HG02870 (cell line): ENCODE measurements at regions not wholly inside any gene's neighbourhood (a gene's known extent, or its start where the extent isn't known, plus 50 kb on each side); places are given as distances from the start of the nearest gene placed in this dataset.

Experiments used
- ATAC-seq: cut with Tn5 transposase; IDR thresholded peaks from one replicate; pipeline ENCODE4 v1.9.1; 2021; ENCODE audit warnings: mild to moderate bottlenecking, moderate library complexity; ENCODE audit not compliant: unreplicated experiment

GRCh38 chr3:22106213-22106896, 355.3 kb upstream of the ZNF385D start:
- no peak for ATAC-seq

- no peak for ATAC-seq
These were observed 360.2 kb upstream of the ZNF385D start for GRCh38 chr3:22111226-22111625.

GRCh38 chr3:22113453-22113852, 362.4 kb upstream of the ZNF385D start:
- no peak for ATAC-seq

DNA sequence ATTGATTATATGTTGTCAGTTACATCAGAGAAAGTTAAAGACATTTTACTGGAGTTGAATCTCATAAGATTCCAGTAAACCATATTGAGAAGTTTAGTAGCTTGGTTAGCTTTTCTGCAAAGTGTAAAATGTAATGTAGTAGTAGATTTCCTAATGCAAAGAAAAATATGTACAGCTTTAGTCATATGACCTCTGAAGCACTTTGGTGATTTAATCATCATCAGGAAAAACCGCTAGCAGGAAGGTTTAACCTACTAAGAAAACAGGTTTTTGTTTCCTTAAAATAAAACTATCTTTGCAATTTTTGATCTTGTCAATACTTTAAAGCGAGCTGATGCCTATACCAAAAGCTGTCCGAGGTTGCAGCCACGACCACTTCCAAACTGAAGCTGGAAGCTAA, 364.6 kb upstream of the ZNF385D start:
- no peak for ATAC-seq

- ATAC-seq, result no peak
These were observed 366.1 kb upstream of the ZNF385D start for GRCh38 chr3:22117091-22117490.

DNA sequence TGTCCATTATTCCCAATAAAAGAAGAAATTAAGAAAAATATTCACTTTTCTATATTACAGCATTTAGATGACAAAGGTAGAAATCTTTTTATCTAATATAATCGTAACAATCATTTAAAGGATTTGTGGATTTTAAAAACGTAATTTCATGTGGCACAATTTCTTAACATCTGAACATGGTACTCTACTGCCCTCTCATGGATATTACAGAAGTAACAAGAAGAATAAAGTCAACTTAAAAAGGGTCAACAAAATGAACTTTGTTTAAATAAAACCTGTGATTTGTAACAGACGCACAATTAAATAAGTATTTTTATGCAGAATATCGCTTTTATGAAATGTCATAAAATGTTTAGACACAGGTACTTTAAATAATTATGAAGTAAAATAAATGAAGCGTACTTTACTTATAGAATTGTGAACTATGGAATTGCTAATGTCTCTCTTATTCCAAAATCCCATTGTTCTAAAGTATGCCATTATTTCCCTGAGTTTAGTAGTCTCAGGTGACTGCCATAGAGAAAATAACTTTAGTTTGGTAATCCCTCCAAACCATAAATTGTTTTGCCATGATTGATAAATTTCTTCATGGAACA, 366.8 kb upstream of the ZNF385D start:
- ATAC-seq, result no peak

DNA sequence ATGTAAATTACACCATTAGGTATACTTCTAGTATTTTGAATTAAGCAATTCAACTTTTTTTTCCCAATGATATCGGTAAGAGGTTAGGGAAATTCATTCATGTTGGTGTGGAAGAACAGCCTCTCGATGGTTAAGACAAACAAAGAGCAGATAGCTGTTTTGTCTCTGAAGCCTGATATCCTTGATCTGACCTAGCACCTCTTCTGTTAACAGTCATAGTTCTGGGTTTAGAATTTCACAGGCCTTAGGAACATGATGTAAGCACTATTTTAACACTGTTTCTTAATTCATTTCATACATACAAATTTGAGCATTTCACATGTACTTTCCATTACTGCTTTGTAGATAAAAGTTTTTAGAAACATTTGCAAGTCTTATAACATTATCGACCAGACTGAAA, 367.5 kb upstream of the ZNF385D start:
- no peak for ATAC-seq

- ATAC-seq, result no peak
These were observed 370.2 kb upstream of the ZNF385D start for GRCh38 chr3:22121068-22121701.

- ATAC-seq, result peak; percentile 89
These were observed 371.6 kb upstream of the ZNF385D start for GRCh38 chr3:22122567-22122966.

- ATAC-seq, result no peak
These were observed 378.1 kb upstream of the ZNF385D start for GRCh38 chr3:22129101-22129500.

DNA sequence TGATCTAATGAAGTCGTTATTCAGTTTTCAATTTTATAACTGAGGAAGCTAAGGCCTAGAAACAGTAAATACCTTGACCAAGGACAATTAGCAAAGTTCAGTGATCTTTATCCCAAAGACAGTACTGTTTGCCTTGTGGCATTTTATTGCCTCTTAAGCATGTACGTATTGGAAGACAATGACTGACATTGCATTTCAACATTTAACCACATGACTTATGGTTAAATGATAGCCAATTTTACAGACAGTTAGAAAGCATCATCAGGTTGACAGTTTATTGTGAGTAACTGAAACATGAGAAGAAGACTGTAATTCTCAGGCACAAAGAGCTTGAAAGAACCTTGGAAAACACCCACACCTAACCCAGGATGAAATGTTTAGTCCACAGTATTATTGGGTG, 390.8 kb upstream of the ZNF385D start:
- no peak for ATAC-seq

GRCh38 chr3:22147161-22147560, 396.2 kb upstream of the ZNF385D start:
- no peak for ATAC-seq

DNA sequence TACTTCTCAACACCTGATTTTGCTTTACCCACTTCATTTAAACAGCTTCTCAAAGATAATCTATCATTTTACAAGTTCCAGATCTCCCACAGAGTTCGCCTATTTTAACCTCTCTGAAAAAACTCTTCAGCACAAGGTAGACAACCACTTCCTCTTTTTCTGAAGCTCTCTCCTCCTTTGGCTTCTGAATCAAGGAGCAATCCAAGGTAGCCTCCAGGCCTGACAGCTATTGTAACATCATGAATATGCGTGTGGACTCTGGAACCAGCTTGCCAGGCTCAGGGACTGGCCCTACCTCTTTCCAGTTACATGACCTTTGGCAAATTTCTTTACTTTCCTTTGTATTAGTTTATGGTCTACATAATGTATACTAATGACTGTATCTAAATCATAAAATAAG, 405.9 kb upstream of the ZNF385D start:
- no peak for ATAC-seq

DNA sequence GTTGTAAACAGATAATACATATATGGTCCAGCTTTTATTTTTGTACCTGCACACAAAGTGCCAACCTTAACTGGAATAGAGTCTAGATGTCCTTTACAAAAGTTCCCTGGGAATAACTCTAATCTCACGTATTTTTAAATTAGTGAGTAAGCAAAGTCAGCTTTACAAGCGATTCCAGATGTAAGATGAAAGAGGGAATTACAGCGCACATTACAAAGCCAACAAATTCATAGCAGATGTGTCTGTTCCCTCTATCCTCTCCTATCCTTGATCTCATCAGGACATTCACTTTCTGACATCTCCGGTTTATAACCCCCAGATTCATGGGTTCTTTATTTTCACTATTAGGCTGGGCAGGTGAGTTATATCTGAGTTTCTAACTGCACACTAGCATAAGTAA, 406.8 kb upstream of the ZNF385D start:
- no peak for ATAC-seq

DNA sequence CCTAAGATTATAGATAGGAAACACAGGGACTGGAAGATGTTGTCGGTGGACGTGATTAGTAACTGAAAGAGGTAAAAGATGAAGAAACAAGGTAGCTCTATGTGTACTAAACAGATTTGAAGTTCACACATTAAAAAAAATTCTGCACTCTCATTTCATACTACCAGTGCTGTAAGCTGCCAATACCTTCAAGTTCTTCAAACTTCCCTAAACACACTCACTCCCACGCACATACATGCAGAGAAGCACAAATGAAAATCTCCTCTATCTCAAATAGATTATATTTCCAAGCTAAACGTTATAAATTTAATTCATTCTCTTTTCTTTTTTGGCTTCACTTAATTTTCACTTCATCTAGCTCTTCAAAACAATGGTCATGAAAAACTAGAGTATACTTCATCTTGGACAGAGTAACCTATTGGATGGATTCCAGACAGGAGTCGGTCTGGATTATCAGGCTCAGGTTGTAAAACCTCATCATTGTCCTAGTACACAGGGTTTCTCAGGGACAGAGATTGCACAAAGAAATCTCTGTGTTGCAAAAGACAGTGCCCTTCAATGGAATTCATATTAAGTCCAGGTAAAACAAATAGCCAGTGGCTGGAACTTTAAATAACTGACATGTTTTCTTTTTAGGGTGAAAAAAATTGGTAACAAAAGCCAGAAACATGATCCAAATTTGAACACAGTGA, 408.1 kb upstream of the ZNF385D start:
- no peak for ATAC-seq

DNA sequence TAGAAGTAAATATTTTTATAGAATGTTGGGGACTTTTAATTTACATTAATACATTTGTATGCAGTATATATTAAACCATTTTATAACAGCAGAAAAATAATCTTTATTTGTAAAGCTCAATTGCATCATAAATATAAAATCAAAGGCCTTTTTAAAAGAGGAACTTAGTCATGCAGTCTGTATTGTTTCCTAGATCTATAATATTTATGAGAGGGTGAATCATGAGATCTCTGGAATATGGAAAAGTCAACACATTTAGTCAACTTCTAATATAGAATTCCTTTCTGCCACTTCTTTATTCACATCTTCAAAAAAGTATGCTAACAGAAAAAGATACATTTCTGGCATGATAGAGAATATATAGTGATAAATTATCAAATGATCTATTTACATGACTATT, 410.3 kb upstream of the ZNF385D start:
- ATAC-seq, result no peak

DNA sequence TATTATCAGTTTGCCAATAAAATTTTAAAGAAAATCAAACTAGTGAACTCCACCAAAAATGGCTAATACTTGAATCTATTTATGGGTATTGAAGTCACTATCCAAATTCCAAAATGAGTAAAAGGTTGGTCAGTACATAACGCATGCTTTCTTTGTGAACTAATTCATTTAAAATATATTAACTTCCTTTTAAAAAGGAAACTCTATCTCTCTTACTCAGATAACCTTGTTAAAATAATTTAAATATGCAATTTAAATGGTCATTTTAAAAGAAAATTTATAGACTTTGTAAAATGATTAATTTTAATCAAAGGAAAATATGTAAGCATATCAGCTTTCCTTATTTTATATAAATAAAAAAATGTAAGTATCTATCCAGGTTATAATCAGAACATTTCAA, 419.4 kb upstream of the ZNF385D start:
- ATAC-seq, result no peak

GRCh38 chr3:22172964-22173363, 422.0 kb upstream of the ZNF385D start:
- no peak for ATAC-seq

- no peak for ATAC-seq
These were observed 424.9 kb upstream of the ZNF385D start for GRCh38 chr3:22175947-22176346.

- no peak for ATAC-seq
These were observed 425.9 kb upstream of the ZNF385D start for GRCh38 chr3:22176911-22177310.

DNA sequence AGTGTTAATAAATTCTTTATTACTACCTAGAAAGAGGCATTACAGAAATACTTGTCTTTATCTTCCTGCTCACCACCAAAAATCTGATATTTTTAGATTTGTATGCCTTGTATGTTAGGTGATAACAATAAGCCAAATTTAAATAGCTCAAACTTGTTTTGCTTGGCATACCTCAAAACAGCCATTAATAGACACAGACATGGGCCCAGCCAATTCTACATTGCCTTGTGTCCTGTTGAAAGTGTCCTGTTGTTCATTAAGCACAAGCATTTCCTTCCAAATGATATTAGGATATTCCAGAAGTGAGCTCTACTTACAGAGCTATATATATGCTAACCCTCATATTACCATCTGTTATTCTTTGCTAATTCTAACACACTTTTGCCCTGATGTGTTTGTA, 438.6 kb upstream of the ZNF385D start:
- no peak for ATAC-seq

- ATAC-seq, result no peak
These were observed 448.1 kb upstream of the ZNF385D start for GRCh38 chr3:22199095-22199494.
